Left renal pelvis (tissue), 4 donors: ENCODE measurements at regions not wholly inside any gene's neighbourhood (a gene's known extent, or its start where the extent isn't known, plus 50 kb on each side); places are given as distances from the start of the nearest gene placed in this dataset.

Experiments used
- DNase-seq, 4 donors: peaks; one replicate each; pipeline ENCODE4 v3.0.0-alpha.2; 2013; ENCODE audit warnings: low read depth in 4 of 4, low spot score in 3 of 4

DNA sequence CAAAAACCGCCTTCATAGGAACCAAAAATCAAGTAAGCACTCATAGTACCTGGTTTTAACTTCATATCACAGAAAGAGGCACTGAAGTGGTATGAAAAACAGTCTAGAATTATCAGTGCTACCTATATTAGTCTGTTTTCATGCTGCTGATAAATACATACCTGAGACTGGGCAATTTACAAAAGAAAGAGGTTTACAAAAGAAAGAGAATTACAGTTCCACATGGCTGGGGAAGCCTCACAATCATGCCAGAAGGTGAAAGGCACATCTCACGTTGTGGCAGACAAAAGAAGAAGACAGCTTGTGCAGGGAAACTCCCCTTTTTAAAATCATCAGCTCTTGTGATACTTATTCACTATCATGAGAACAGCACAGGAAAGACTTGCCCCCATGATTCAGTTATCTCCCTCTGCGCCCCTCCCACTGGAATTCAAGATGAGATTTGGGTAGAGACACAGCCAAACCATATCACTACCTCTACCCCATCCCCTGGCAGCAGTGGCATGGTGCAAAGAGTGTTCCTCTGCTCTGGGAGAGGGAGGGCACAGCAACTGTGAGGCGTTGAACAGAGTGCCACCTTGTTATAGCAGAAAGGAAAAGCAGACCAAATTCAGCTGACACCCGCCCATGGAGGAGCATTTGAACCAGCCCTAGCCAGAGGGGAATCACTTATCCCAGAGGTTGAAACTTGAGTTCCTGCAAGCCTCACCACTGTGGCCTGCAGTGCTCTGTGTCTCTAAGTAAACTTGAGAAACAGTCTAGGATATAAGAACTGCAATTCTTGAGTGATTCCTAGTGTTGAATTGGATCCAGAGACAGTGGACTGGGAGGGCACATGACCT is 61.9 kb upstream of the PTPRZ1 start:
- no peak for DNase-seq

DNA sequence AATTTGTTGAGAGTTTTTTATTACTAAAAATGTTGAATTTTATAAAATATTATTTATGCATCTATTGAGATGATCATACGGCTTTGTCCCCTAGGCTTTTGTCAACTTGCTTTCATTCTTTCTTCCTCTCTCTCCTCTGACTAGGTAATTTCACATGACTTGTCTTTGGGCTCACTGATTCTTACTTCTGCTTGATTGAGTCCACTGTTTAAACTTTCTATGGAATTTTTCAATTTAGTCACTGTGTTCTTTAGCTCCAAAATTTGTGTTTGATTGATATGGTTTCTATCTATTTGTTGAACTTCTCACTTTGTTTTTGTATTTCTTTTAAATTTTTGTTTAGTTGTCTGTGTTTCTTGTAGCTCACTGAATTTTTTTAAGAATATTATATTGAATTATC is 65.9 kb upstream of the PTPRZ1 start:
- no peak for DNase-seq

DNA sequence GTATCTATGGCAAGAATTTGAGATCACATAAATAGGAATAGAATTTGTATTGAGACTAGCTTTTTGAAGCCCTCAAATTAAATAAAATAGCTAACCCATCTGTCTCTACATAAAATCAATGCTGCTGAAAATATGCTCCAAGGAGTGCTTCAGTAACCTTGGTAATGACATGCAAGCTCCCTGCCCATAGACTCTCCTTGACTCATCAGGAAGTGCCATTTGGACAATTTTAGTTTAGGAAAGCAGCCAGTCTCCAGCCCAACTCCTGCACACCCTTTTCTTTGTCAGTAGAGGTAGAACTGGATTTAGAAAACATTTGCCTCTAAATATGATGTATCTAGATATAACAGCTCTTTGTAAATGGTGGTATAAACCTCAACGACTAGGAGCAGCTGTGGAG is 69.9 kb upstream of the PTPRZ1 start:
- no peak for DNase-seq

DNA sequence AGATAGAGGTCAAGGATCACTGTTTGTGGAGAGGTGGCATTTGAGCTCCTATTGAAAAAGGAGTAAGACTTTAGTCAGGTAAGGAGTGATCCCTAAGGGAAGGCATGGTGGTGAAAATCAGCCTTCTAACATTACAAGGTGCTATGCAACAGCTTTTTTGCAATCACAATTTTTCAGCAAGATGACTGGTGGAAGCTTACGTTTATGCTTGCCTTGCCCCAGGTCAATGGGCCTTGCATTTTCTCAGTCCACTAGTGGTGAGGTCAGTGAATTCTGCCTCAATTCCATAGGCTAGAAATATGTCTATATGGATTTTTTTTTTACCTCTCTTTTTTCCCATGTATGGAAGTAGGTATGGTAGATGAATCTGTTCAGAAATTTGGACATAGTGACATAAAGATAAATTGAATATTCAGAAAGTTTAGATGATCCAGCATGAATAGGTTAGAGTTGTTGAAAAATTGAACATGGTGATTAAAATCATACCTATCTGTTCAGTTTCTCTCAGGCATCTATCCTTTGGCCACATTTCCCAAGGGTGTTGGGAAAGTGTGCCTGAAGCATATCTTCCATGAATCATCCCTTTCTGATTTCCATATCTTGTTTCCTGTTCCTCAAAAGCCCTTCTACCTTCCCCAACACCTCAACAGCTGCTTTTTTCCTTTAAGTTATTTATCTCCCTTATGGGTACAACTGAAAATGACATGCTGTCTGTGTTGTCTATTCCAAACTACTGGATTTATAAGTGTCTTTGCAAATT is 71.9 kb upstream of the PTPRZ1 start:
- no peak for DNase-seq

DNA sequence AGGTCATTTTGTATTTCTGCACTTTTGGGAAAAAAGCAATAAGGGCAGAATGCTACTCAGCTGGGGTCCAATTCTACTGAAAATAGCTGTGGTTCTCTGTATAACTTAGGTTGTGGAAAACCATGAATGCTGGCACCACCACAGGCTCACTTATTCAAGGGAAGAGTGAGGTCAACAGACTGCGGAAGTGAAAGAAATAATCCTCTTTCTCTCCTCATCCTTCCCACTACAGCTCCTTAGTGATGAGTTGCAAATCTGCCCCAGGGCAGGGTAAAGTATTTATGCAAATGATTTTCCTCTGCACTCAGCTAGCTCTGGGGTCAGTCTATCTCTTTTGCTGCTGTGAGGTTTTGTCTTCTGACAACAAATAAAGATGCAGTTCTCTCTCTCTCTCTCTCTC is 74.1 kb upstream of the PTPRZ1 start:
- DNase-seq: no peak

DNA sequence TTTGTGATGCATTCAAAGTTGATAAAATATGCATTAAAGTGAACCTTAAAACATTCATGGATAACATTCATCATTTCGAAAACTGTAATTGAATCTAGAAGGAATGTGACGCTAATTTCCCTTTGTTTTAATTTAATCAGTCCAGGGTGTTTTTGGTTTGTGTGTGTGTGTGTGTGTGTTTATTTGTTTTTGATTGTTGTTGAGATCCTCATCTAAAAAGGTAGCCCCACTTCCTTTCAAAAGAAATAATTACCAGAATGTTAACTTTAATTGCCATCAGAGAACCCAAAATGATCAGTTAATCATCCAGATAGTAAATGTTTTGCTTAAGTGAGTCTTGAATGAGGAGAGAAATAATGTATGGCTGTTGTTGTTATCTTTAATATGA is 74.5 kb upstream of the PTPRZ1 start:
- DNase-seq: no peak

DNA sequence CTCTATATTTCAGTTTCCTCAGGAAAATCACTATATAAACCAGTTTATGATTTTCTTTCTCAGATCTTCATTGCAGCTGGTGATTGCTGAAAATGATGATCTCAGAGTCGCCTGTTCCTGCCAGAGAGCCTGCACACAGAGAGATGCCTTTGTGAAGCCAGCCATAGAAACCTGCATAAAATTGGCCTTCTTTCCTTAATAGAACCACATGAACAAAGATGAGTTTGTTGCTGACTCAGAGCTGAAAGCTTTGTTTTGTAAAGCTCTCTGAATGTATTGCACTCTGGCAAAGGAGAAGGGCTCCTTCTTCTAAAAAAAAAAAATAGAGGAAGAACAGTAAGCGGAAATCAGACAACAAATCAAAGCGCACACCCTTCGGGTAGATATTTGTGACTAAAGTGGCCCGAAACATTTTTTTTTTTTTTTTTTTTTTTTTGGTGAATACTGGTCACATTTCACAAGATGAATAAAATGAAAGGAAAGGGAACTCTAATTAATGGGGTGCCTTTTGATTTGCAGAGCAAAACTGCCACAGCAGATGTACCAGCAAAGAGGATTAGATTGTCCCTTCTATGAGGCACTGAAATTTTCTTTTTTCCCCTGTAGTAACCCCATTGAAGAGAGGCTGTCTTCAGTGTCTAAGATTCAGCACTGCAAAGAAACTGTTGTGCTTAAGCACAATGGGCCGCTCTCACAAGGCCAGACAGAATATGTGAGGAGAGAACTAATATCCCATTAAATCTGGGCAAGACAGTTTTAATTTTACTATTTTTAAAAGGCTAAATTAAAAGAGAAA is 75.1 kb upstream of the PTPRZ1 start:
- DNase-seq: no peak

DNA sequence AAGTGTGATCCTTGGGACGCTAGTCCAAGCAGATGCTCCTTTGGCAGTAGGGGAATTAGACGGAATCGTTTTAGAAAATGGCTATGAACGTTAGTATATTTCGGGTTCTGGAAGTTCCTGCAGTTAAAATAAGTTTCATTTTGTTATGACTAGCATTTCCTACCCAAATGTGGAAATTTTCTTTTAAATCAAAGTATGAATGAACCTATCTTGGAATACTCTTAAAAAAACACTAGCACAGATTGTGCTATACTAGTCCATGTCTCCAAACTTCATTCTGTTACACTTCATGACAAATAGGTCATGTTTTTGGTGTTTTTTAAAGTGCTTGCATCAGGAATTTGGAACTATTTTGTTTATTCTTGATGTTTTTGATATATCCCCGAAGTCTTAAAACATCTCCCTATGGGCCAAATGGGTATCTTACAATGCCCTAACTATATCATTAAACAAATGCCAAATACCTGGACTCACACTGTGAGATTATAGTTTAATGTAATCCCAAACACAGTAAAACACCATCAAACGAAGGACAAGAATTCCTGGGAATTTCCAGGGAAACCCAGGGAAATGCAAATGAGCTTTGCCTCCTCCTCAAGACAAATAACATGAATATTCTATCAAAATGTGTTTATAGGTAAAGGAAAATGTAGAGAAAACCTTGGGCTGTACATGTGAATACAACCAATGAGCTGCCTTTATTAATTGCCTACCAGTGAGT is 75.9 kb upstream of the PTPRZ1 start:
- no peak for DNase-seq

DNA sequence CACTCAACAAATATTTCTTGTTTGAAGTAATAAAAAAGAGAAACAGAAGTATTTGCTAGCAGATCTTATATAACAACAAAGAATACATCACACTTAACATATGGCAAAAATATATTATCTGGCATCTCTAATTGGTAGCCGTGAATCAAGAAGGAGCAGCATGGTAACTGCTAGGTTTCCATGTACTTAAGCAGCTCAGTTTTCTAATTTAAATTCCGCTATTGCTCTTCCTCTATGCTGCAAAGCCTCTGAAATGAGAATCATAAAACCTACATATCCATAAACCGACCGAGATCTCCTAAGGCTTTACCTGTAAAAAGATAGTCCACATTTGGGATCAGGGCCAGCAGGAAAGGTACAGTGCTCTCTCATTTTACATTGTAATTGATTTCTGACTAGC is 76.6 kb upstream of the PTPRZ1 start:
- no peak for DNase-seq

DNA sequence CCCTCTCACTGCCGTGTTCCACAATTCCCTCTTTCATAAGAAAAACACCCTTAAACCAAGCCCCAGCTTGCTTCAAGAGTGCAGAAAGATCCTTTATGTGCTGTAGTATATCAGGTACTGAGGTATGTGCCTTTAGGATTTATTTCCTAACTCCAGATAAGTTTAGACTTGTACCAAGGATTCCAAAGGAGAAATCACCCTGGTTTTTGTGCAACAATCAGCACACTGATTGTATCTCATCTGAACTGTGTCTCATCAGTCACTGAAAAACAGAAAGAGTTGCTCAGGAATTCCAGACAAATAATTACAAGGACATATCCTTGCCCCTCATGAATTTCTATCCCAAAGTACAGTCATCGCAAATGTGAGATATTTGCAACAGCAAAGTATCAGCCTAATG is 77.2 kb upstream of the PTPRZ1 start:
- no peak for DNase-seq

DNA sequence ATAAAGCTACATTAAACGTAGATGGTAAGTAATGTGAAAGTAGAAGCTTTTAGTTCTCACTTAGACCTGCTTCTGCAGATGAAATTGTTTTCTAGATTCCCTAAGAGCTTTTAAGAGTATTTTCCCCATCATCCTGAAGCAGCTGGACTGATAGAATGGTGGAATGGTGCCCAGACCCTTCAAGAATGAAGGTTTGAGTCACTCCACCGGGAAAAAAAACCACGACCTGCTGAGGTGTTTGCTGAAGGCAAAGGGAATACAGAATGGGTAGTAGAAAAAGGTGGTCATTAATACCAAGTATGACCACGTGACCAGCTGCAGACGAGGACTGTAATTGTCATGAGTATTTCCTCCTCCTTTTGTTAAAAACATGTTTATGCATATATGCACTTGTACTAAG is 79.2 kb upstream of the PTPRZ1 start:
- no peak for DNase-seq

DNA sequence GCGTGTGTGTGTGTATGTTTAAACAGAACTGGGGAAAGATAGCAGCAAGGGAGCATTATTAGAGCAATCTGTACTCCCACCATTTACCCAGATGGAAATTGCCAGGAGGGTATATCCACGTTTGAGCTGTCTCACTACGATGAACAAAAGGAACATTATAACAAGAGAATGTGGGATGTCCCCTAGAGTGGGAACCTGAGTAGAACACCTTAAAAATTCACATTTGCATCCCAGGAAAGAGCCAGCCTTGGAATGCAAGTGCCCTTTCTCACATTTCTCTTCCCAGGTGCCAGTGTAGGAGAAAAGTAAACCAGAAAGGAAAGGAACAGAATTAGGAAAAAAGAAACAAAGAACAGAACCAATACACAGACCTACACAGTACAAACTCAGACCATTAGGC is 95.3 kb upstream of the PTPRZ1 start:
- DNase-seq: no peak

DNA sequence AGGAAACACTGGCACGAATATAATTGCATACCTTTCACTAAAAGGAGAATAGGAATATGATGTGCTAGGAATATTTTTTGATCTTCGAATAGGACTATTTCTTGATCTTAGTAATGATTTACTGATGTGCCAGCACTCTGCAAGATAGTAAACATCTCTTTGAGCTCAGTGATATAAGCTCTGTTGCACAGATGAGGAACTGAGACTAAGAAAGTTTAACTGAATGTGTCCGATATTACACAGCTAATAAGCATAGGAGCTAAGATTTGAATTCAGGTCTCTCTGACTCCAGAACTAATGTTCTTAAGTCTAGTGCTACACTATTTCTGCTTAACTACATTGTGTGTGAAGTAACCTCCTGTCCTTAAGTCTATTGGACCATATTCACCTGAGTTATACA is 98.4 kb upstream of the PTPRZ1 start:
- DNase-seq: no peak

DNA sequence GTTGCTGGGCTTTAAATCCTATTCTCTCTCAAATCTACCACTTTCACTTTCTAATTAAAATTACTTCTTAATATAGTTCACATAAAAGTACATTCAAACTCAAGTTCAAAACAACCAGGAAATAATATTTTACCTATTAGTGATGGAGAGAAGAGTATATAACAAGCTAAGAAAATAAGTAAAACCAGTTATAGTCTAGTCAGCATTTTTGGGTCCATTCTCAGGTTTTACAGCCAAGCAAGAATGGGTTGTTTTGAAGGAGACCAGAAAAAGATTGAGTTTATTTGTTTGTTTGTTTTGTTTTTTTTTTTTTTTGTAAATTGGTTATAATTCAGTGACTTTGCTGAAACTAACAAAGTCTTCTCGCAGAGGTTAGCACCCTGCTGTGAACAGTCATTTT is 106.3 kb upstream of the PTPRZ1 start:
- no peak for DNase-seq

DNA sequence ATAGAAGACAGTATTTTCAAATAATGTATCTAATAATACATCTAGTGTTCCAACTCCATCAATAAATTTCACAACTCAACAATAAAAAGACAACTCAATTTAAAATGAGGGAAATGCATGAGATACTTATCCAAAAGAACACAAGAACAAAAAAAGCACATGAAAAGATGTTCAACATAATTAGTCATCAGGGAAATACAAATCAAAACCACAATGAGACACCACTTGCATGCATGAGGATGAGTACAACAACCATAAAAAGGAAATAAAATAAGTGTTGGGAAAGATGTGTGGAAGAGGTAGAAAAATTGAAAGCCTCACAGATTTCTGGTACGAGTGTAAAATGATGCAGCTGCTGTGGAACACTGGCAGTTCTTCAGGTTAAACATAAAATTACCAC is 111.6 kb upstream of the PTPRZ1 start:
- no peak for DNase-seq

DNA sequence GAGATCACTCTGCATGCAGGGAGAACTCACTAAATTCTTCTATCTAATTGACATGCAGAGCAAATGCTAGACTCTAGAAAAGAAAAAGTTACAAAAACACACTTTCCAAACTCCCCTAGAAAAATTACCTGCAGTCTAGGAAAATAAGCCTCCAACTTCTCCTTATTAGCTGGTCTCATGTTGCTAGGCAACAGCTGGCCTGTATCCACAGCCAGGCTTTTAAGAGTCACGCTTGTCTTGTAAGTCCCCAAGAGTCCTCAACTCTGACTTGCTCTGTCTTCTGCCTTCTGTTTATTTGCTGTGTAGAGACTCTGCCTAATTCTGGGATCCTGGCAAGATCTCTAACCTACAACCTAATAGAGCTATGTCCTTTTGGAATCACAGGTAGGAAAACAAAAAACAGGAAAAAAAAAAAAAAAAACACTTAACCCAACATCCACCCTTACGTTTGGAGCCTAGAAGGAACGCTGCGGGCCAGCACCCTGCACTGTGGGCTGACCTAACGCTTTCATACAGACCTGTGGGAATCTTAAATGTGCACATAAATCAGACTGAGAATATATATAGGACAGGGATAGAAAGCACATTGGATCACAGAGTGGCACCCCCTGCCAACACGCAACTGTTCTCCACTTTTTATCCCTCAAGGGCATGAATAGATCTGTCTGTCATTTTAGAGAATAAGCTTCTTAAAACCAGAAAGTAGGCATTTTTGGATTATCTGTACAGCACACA is 117.0 kb upstream of the PTPRZ1 start:
- DNase-seq: no peak

DNA sequence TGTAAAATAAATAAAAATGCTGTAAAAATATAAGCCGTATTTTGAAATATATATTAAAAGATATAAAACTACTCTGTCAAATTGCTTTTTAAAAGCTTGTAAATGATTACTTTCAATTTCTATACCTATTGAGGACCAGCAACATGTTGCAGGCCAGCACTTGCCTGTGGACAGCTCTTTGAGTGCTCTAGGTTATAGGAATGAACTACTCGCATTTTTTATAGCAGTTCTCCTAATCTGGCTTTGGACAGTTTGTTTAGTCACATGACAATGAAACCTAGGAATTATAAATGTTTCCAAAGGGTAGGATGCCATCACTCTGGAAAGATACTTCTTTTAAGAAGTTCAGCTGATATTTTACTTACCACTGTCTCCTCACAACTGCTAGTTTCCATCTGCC is 117.7 kb upstream of the PTPRZ1 start:
- DNase-seq: no peak

DNA sequence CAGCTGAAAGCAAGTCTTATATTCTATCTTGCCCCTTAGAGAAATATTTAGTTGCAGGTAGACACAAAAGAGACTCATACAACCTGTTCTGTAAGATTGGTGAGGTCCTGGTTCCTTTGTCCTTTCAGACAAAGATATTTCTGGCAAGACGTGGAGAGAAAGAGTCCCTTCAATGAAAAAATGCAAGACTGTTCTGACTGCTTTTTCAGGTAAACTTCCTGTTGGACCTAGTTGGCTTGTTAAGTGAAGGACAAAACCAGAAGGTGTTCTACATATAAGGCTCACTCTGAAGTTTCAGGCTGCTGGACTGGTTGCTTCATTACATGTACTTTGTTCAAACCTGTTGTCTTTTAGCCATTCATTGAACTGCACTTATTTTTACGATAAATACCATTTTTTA is 119.0 kb upstream of the PTPRZ1 start:
- DNase-seq: no peak

DNA sequence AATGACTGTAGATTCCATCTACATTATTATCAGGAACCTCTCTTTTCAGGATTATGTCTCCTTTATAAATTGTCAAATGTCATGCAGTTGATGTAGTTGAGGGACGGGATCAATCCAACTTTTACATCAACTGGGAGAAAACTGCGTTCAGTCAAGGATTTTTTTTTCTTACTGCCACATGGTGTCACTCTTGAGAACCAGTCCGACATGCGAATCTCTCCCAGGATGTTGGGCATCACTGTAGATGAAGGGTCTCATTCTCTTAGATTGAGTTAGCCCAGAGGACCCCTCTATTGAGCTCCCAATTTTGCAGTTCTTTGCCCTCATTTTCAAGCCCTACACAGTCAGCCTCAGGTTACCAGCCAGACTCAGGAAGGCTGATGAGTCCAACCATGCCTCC is 120.3 kb upstream of the PTPRZ1 start:
- no peak for DNase-seq

DNA sequence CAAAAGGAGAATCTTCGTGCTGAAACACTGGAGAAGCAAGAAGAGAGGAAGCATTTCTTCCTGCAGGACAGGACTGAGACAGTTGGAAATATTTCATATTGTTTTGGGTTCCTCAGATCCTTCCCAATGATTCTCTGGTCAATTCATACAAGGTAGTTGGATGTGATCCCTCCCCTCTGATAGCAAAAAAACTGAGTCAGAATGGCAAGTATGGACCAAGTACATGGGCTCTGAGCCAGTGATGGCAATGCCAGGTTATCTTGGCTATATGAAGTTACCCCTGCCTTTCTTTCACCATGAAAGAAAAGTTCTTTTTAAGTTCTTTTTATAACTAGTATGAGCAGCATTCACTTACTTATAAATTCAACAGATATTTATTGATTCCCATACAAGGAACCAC is 124.4 kb upstream of the PTPRZ1 start:
- no peak for DNase-seq
